Adrenal gland (tissue), 5 donors: ENCODE measurements at regions not wholly inside any gene's neighbourhood (a gene's known extent, or its start where the extent isn't known, plus 50 kb on each side); places are given as distances from the start of the nearest gene placed in this dataset.

Experiments used
- CTCF ChIP-seq, 6 experiments: fragments of 450-650 bp in 4 of 6; fragments of 200-600 bp in 2 of 6; sonication (generic) in 1 of 6; IDR thresholded peaks; 1 replicate in 5 of 6; 2 replicates in 1 of 6; pipeline versions ENCODE4 v1.5.1 to v1.8.0; 2016 to 2021; ENCODE audit warnings: antibody characterized with exemption in 6 of 6, mild to moderate bottlenecking in 2 of 6, moderate library complexity in 1 of 6
- POLR2A ChIP-seq, 2 donors: fragments of 450-650 bp; IDR thresholded peaks; one replicate each; pipeline ENCODE4 v1.6.1; 2017; ENCODE audit warnings: antibody characterized with exemption in 2 of 2, mild to moderate bottlenecking in 2 of 2, moderate library complexity in 1 of 2
- donor health status: DM: no; HTN: no; CAD: no.

GRCh38 chr20:57104113-57104512 lies 162.3 kb downstream of the BMP7 start:
- TF ChIP-seq POLR2A (IDR thresholded peaks at IDR 0.05) (no peak), CTCF (IDR thresholded peaks at IDR 0.05) (no peak)
